NOMO-1 (cell line): ENCODE measurements at regions not wholly inside any gene's neighbourhood (a gene's known extent, or its start where the extent isn't known, plus 50 kb on each side); places are given as distances from the start of the nearest gene placed in this dataset.
"Not testable (repeated sequence)": the region's sequence is repeated elsewhere in the genome, so short reads cannot be mapped to it uniquely, and the experiment has no call there.

Experiments used
- DNase-seq, 2 experiments: peaks; one replicate each; lab custom pipeline; 2025; ENCODE audit not compliant: unreplicated experiment in 2 of 2; lab: John Stamatoyannopoulos, UW

DNA sequence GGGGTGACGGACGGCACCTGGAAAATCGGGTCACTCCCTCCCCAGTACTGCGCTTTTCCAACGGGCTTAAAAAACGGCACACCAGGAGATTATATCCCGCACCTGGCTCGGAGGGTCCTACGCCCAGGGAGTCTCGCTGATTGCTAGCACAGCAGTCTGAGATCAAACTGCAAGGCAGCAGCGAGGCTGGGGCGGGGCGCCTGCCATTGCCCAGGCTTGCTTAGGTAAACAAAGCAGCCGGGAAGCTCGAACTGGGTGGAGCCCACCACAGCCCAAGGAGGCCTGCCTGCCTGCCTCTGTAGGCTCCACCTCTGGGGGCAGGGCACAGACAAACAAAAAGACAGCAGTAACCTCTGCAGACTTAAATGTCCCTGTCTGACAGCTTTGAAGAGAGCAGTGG lies 321.7 kb upstream of the NRSN1 start:
- DNase-seq = not testable (repeated sequence)

DNA sequence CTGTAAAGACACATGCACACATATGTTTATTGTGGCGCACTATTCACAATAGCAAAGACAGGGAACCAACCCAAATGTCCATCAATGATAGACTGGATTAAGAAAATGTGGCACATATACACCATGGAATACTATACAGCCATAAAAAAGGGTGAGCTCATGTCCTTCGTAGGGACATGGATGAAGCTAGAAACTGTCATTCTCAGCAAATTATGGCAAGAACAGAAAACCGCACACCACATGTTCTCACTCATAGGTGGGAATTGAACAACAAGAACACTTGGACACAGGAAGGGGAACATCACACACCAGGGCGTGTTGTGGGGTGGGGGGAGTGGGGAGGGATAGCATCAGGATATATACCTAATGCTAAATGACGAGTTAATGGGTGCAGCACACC lies 304.9 kb upstream of the NRSN1 start:
- not testable (repeated sequence) for DNase-seq

DNA sequence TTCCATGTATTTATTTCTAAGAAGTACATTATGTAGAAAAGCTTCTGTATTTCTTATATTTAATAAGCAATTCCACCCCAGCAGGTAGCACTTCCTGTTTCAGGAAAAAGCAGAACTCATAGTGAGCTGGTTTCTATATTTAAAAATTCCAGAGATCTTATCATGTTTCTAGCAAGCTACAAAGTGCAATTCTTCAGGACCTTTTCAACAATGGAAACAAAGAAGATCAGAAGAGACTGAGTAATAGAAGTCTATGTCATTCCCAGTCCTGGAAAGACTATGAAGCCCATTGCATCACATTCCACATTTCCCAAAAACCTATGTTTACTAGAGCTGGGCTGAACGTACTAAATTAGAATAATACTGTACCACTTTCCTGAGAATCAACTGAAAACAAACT lies 302.6 kb upstream of the NRSN1 start:
- no peak for DNase-seq

DNA sequence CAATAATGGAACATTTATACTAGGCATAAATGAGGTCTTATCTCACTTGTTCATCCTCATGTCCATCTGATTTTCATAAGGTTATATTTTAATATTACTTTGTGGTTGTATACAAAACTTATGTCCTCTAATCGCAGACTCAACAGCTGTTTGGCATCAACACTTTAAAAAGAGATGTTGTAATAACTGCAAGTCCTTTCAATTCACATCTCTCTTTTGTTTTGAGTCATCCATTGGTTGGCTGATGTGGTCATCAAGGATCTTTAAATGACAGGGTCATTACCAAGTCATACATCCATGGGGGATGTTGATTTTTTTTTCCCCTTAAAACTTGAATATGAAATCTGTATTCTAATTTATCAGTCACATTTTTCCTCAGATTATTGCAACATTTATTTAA lies 299.4 kb upstream of the NRSN1 start:
- no peak for DNase-seq

DNA sequence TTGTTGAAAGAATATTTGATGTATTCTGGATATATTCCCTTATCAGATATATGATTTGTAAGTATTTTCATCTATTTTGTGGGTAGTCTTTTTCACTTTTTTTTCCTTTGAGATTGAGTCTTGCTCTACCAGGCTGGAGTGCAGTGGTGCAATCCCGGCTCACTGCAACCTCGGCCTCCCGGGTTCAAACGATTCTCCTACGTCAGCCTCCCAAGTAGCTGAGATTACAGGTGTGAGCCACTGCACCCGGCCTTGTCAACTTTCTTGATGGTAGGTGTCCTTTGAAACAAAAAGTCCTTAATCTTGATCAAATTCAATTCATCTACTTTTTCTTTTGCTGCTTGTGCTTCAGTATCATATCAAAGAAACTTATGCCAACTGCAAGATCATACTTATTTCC lies 297.2 kb upstream of the NRSN1 start:
- no peak for DNase-seq

DNA sequence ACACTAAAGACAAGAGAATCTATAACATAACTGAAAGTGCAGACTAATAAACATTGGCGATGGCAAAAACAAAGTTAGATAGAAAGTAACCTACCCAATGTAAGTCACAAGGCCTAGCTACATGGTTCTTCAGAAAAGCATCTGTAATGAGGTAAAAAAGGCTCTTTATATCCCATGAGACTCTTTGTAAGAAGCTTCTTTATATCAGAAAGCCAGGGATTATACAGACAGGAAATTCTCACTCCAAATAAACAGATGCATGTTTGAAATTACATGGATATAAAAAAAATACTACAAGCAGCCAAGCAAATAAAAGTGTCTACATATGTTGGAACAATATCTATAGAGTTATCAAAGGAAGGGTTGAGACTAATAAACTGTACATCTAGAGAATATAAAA lies 284.9 kb upstream of the NRSN1 start:
- DNase-seq = no peak

DNA sequence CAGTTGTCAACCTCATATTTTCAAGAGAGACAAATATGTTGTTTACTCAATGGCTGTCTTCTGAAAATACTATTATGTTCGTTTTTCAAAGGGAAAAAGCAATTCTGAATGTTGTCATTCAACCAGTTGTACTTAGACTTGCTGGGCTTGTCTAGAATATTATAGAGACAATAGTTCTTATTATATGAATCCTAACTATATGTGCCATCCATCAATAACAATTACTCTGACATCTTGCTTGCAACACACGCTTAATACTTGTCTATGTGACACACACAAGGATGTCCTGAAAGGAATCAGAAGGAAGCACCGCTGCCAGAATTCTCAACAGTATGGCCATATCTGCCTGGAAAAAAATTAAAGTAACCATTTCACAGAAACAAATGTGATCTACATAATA lies 283.3 kb upstream of the NRSN1 start:
- DNase-seq = no peak

DNA sequence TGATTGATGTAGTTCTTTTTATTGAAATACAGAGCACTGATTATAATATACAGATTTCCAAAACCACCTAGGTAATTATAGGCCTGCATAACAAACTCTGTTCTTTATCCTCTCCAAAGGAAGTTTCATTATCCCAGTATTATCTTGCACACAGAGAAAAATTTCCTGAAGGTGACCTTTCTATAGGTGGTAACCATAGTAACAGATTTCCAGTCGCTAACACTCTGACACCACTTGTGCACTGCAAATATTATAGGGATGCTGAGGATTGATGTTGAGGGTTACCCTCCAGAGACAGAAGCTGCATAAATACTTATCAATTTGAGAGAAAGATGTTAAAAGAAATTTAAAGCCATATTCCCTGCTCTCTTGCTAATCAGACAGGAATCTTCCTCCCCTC lies 274.5 kb upstream of the NRSN1 start:
- DNase-seq = no peak

DNA sequence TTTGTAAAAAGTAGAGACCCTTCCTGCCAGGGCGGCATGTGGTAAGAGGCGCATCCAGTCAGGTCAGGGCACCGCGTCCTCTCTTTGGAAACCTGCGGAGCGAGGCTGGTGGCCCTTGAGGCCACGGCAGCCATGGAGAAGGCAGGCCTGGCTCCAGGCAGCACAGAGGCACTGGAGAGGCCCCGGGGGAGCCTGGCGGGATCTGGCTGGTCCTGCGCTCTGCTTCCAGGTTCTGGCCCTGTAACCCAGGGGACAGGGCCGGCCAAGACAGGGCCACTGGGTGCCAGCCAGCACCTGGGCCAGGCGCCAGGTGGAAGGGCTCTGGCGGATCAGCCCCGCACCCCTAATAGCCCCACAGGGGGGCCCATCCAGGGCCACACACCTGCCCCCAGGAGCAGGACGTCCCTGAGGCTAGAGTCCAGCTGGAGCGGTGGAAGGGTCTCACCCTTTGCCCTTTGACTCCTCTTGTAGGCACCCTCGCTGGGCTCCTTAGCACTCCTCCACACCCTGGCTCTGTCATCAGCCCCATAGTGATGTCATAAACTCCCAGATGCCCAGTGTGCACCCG lies 272.4 kb upstream of the NRSN1 start:
- not testable (repeated sequence) for DNase-seq

DNA sequence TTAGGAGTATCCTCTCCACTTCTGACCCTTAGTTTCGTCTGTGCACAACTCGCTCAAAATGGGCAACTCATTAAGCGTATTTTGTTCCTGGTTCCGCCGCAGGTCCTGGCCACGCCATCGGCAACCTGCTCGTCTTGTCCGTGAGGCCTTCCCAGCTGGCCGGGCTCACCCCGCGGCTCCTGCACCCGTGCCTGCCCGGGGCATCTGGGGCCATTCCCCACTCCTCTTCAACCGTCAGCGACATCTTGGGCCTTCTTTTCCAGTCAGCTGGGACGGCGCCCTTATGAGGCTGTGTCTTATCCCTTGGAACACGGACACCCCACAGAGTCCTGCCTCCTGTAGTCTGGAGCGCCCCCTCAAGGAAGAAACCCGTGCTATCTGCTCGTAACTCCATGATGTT lies 271.9 kb upstream of the NRSN1 start:
- not testable (repeated sequence) for DNase-seq

DNA sequence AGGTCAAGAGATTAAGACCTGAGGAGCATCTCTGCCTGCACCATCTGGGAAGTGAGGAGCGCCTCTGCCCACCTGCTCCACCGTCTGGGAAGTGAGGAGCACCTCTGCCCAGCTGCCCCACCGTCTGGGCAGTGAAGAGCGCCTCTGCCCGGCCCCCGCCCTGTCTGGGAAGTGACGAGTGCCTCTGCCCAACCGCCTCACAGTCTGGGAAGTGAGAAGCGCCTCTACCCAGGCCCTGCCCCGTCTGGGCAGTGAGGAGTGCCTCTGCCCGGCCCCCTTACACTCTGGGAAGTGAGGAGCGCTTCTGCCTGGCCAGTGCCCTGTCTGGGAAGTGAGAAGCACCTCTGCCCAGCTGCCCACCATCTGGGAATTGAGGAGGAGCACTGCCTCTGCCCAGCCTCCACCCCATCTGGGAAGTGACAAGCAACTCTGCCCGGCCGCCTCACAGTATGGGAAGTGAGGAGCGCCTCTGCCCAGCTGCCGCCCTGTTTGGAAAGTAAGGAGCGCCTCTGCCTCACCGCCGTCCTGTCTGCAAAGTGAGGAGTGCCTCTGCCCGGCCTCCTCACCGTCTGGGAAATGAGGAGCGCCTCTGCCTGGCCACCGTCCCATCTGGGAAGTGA lies 270.4 kb upstream of the NRSN1 start:
- DNase-seq = no peak

DNA sequence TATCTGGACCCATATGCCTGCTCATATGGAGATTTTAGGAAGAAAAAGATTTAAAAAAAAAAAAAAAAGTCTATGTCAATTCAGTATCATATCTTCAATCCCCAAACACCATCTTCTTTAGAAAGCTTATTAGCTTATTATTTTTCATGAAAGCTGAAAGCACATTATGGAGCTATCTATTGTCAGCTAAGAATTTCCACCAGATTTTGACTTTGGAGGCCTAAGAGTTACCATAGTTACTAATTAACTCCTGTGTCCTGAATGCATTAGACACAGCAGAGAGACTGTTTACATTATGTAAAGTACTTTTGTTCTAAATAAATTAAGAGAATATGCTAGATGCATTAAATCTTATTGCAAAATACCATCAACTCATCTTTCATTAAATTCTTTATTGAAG lies 255.5 kb upstream of the NRSN1 start:
- DNase-seq = no peak

DNA sequence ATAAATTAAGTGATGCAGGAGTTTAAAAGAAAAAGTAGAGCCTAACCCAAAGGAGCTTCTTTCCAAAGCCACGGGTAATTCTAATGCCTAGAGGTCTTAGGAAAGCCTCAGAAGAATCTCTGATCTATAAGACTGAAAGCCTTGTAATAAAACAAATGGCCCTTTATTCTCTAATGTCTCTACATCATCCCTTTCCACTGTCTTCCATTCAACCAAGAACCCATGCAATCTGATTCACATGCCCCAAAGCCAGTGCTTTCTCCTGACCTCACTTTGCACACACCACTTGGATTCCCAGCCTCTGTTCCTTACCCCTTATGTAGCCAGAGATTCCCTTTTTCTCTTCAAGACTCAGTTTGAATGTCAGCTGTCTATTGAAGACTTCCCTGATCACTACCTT lies 252.9 kb upstream of the NRSN1 start:
- no peak for DNase-seq

DNA sequence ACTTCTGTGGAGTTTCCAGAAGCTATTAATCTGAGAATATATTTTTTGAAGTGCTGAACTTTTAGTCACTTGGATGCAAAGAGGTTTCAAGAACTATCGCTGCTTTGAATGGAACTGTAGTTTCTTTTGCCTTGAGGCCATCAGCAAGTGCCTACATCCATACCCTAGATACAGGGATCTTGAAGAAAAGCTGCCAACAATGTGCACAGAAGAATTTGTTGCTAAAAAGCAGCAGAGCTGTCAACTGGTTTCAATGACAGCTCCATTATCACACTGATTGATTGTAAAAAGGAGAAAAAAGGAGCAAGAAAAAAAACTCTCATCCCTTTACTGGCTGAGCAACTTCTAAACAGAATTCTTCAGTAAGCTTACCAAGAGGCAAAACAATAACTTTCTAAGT lies 251.0 kb upstream of the NRSN1 start:
- no peak for DNase-seq

DNA sequence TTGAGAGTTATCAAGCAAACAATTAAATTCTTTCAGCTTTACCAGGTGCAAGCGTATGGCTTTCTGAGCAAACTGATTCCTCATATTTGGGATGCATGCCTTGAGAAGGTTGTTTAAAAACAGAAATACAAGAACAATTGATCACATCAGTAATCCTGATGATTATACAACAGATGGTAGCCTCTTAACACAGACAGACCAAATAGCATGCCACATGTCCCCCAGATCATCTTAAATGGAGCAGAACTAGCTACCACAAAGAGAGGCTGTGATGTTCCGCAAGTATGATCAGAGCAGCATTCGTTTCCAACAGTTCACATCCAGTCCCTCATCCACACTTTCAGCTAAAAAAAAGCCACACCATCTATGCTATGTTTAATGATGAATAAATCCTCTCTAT lies 246.2 kb upstream of the NRSN1 start:
- DNase-seq = no peak

DNA sequence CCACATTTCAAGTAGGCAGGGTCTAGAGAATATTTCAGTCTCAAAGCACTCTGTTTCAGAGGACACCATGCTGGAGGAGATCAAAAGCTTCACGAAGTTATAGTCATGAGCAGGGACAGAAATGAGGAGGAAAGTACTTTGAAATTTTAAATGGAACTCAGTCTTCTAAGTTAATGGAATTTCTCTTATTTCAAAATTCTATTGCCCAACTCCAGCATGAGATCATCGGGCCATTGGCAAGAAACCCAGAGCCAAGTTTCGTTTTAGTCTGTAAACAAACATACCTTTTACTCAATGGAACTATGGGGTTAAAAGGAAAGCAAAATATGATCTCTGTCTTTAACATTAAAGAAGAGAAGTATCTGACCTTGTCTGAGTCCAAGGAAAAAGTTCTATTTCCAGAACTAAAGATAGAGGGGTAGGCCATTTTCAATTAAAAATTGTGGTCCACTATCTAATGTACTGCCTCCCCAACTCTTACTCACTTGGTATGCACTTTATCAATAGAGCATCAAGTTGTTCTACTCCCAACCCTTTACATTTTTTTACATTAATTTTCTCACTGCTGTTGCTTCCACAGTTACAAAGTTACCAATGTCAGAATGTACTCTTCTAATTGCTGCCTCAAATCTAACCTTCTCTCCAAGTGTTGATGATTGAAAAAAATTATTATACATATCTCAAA lies 235.3 kb upstream of the NRSN1 start:
- DNase-seq = no peak

DNA sequence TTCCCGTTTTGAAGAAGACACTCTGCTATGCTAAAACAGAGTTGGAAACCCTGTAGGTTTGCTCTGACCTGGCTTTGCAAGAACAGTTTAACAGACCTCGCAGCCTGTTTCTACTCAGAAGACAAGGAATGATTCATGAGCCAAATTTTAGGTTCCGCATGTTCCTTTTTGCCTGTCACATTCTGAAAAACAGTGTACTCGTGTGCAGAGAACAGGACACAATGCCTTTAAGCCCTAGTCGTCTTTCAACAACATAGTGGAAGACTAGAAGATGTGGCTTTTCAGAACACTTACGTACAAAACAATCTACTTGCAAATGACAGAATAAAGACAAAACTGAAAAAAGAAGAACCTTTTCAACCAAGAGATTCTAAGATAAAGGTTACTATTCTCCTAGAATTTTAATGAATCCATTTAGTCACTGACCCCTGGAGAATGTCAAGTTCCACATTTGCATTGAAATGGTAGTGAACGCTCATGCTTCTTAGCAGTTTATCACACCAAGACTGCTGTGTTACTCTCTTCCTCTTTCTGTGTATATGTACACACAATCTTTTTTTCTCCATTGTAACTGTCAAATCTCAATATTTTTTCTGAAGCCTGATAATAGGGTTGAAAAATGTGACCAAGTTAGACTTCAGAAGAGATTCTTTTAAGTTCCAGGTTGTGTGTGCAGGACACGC lies 220.7 kb upstream of the NRSN1 start:
- DNase-seq = no peak

DNA sequence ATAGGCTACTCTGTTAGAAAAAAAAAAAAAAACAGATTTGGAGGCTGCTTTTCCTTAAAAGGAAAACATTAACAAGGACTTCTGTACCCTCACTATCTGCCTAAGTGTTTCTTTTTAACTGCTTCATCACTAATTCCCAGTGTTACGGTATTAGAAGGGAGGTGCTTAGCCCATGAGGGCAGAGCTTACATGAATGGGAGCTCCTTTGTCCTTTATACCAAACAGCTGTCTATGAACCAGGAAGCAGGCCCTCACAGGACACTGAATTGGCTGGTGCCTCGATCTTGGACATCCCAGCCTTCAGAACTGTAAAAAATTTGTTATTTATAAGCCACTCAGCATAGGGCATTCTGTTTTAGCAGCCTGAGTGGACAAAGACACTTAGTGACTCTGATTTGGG lies 215.6 kb upstream of the NRSN1 start:
- no peak for DNase-seq

DNA sequence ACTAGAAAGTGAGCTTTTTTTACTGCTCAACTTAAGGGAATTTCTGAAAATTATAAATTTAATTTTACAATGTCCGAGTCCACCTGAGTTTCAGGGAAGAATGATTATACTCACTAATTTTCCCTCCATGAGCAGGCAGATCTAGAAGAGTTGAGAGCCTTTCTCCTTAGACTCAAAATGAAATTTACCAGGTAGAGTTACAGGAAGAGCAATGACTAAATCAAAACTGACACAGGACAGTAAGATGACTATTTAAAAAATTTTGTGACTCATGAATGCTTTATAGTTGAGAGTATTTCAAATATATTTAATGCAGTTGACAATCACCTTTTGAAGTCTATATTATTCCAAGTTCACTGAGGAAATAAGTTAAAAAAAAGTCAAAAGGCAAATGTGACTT lies 198.1 kb upstream of the NRSN1 start:
- DNase-seq = no peak

DNA sequence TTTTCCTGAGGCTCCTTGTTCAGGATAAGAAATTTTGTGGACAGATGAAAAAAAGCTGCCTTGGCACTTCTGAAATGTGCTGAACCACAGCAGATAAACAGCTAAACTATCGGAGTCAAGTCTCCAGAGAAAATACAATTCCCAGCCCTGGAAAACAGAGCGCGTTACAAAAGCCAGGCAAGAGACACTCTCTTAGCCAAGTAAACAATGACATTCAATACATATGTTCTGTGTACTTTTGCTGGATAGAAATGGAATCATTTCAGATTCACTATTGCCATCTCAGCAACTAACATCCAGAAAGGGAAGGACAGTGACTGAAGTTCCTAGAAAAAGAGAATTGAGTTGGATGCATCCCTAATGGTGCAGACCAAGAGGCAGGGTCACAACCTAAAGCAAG lies 196.8 kb upstream of the NRSN1 start:
- DNase-seq = no peak

DNA sequence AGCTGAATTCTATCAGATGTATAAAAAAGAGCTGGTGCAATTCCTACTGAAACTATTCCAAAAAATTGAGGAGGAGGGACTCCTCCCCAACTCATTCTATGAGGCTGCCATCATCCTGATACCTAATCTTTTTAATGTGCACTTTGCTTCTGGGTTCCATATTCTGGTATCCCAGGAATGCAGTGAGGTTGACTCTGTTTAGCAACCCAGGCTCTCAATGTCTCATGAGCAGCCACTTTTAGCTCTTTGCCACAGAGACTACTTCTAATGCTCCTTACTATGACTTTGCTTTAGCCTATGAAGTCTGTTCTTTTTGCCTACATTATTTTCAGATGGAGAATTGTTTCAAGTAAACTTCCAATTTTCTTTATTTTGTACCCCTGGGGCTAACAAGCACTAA lies 185.5 kb upstream of the NRSN1 start:
- DNase-seq = no peak

DNA sequence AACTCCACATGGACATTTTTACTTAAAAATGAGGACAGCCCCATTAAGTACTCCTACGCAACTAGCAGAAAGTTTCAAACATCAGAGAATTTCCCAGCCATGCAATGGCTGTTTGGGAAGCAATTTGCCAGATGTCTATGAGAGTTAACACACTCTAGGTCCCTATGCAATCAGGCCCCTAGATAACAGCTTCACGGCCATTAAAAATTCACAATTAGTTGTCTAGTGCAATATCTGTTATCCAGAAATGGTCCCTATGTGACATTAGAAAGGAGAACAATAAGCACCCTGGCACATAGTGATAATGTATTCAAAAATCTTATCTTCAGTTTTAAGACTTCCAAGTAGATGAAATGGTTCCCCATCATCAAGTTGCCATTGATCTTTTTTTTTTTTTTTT lies 174.3 kb upstream of the NRSN1 start:
- no peak for DNase-seq
